HG03442 (cell line): ENCODE measurements at regions not wholly inside any gene's neighbourhood (a gene's known extent, or its start where the extent isn't known, plus 50 kb on each side); places are given as distances from the start of the nearest gene placed in this dataset.

Source experiments
- ATAC-seq: cut with Tn5 transposase; IDR thresholded peaks from one replicate; pipeline ENCODE4 v1.9.1; 2021; ENCODE audit warnings: mild to moderate bottlenecking, moderate library complexity; ENCODE audit not compliant: unreplicated experiment

GRCh38 chr4:119722670-119723069, 94.1 kb upstream of the PDE5A start:
- ATAC-seq, result no peak

- no peak for ATAC-seq
Observed at GRCh38 chr4:119721878-119722277, 93.3 kb upstream of the PDE5A start.

DNA sequence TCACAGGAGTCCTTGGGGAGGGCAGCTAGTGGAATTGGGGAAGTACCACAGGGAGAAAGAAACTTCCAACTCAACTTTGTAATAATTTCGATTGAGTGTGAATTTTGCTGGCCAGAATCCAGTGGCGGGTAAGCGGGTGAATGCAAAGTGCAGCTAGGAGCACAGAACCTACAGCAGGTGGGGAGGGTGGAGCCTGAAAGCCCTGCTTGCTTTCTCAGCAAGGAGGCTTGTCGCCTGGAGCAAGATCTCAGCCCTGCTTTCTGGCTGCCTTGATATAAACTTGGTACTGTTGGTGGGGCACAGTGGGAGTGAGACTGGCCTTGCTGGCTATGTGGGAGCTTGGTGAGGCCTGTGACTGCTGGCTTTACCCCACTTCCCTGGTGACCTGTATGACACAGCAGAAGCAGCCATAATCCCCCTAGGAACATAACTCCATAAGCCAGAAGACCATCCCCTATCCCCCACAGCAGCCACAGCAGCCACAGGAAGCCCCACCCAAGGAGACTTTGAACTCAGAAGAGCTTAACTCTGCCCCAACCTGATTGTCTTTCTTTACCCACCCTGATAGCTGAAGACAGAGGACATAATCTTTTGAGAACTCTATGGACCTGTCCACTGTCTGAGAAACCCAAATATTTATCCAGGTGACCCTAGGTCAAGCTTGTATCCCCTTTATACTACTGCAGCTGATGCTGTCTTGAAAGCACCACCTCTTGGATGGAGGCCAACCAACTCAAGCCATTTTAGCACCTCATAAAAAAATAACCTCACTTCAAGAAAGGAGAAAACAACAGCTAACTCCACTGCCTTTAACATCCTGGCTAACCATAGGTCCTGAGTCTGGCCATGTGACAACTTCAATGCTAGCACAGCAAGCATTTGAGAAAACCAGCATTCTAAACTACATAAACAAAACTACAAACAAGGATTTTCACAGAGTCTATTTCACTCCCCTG, 87.2 kb upstream of the PDE5A start:
- ATAC-seq, result no peak

GRCh38 chr4:119709418-119709817, 80.8 kb upstream of the PDE5A start:
- no peak for ATAC-seq

- no peak for ATAC-seq
Observed at GRCh38 chr4:119707336-119707735, 78.7 kb upstream of the PDE5A start.

GRCh38 chr4:119706804-119707203, 78.2 kb upstream of the PDE5A start:
- ATAC-seq, result no peak

DNA sequence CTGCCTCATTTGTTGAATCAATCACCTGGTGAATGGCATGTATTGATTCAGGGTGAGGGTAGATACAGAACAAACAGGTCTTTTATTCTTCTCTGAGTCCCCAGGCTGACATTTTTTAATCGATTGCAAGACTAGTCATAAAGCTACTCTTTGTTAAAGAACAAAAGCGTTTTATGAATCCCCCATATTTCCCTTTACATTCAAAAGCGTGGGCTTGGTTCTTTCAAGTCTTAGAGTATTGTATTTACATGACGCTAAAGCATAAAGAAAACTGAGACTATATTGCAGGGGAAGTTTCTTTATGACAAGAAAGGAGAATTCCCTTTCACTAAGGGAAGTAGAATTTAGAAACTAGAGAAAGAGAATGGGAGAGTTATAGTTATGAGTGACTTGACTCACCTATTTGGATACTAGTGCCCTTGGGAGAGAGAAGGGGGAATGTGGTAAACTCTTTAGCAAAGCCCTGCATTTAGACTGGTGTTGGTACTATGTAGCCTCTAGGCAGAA, 69.3 kb upstream of the PDE5A start:
- peak; percentile 76 for ATAC-seq

- ATAC-seq, result no peak
Observed at GRCh38 chr4:119696963-119697362, 68.4 kb upstream of the PDE5A start.

GRCh38 chr4:119695216-119695615, 66.6 kb upstream of the PDE5A start:
- ATAC-seq, result no peak

DNA sequence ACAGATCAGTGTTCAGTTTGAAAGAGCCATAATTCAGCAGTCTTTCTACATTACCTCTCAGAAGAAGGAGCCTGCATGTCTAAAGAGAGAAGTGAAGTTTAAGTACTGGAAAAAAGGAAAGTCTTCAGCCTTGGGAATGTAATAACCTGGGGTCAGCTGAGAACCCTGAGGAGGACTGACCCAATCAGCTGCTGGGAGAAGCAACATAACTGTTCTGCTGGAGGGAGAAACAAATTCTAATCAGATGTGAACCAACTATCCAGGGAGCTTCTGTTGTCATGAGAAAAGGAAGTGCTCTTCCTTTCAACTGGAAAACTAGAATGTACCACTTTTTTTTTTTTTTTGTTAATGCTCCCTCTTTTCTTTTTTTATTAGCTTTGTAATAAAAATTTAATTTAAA, 64.5 kb upstream of the PDE5A start:
- ATAC-seq, result no peak

DNA sequence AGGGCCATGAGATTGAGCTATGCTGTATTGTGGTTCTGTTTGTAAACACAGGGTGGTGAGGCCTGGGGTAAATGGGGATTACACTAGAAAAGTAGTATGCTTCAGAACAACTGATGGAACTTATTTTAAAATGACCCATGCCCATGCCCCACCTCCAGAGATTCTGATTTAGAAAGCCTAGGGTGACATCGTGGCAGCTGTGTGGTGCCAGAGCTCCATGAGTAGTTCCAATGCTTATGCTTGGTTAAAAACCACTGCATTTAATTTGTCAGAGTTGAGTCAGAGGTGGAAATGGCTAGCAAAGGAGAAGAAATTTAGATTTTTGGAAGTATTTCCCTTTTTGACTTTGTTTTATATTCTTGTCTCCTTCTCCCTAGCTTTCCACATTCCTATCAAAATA, 63.4 kb upstream of the PDE5A start:
- ATAC-seq, result no peak

DNA sequence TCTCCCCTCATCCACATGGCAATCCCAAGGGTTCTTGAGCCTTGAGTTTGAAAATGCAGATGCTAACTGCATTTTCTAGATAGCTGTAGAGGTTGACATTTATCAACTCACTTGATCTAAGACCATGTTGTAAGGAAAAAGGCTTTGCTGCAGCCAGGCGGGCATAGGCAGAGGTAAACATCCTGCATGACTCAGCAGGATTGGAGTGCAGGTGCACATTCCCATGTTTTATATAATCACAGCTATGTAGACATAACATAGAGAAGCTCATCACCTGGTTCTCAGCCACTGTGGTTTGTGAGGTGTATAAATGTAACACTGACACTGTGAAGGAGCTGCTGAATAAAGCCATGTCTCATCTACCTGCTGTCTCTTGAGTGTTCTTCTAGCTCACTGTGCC, 62.3 kb upstream of the PDE5A start:
- ATAC-seq, result no peak

DNA sequence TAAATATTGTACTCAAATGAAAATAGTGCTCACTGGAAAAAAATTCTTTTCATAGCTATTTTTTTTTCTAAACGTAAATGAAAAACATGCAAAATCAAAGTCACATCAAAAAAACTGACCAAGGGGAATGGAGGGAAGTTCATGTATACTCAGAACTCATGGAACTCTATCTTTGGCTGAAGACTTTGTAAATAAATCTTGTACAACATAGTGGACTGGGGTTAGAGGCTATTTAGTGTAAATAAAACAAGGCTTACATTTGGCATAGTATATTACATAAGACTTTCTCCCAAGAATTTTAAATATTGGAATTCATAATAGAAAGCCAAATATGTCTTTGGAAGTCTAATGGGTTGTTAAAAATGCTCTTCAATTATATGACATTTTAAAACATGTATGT, 59.8 kb upstream of the PDE5A start:
- ATAC-seq, result no peak

DNA sequence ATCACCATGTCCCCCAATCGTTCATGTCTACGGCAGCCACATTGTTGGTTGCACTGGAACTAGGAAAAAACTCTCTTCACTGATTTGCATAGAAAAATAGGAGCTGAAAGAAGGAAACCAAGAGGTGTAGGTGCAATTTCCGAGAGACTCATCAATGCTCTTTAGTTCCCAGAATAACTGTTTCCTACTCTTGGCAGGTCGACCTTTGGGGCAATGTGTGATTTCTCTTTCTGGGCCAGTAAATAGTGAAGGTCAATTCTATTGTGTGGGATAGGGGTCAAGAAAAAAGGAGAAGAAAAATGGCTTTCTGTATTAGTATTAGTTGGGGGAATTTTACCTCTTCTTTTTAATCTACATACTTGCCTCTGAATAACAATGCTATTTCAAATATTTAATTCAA, 55.9 kb upstream of the PDE5A start:
- no peak for ATAC-seq

DNA sequence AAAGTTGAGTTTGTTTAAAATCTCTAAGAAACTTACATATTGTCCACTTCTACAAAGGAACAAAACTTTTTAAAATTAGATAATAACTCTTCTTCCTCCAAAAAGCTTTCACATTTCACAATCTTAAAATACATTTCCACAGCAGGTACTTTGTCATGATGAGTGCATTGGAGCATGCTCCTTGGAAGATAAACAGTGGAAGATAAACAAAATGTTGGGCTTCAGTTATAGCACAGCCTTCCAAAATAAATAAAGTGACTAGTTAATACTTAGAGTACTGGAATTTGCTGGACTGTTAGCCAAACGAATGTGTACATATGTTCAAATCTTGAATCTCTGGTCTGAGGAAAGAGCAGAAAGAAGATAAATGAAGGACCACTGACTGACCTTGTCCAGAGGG, 54.9 kb upstream of the PDE5A start:
- no peak for ATAC-seq

- ATAC-seq, result no peak
Observed at GRCh38 chr4:119682099-119682498, 53.5 kb upstream of the PDE5A start.

GRCh38 chr4:119679251-119679650, 50.6 kb upstream of the PDE5A start:
- no peak for ATAC-seq

DNA sequence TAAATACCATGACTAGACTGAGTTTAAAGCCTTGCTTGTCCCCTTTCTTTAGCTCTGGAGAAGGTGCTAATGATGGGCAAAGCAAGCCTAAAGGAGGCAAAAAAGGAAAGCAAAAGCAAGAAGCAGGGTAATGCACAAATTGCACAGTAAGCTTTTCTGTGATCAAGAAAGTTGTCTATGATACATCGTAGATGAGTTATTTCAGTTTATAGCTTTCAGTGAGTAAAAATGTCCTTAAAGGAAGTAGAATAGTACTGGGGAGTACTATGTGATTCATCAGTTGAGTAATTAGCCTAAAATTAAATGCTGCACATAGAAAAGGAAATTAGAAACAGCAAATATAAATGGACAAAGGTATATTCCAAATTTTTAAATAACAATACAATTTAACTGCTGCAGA, 50.2 kb upstream of the PDE5A start:
- no peak for ATAC-seq
